GM20000 (cell line): ENCODE measurements at regions not wholly inside any gene's neighbourhood (a gene's known extent, or its start where the extent isn't known, plus 50 kb on each side); places are given as distances from the start of the nearest gene placed in this dataset.

ENCODE experiments used
- DNase-seq: peaks from one replicate; pipeline ENCODE4 v3.0.0; 2012; ENCODE audit warnings: low spot score
- TF ChIP-seq, protein P1 (sequence below): IDR thresholded peaks from 2 replicates; pipeline ENCODE4 v1.5.1; 2012; ENCODE audit warnings: mild to moderate bottlenecking, control low read depth; ENCODE audit errors: extremely low read depth, missing control alignments

DNA sequence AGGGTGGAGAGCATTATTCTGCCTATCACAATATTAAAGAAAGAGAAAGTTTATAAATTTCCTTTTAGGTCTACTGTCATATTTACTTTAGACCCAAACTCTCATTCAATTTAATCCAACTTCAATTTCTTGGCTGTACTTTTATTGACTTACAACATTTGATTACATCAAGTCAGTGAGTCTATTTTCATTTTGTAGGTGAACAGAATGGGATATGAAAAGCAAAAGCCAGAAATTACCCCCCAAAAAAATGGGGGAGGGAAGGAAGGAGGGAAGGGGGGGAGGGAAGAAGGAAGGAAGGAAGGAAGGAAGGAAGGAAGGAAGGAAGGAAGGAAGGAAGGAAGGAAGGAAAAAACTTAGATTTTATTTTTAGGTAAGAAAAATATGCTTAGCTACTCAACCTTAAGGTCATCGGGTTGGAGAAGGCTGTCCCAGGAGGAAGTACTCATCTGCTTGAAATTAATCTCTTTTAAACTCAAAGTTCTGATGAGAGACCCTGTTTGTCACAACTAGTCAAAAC, 320.1 kb upstream of the ATP11B start:
- no peak for DNase-seq
- TF ChIP-seq, protein P1, sequence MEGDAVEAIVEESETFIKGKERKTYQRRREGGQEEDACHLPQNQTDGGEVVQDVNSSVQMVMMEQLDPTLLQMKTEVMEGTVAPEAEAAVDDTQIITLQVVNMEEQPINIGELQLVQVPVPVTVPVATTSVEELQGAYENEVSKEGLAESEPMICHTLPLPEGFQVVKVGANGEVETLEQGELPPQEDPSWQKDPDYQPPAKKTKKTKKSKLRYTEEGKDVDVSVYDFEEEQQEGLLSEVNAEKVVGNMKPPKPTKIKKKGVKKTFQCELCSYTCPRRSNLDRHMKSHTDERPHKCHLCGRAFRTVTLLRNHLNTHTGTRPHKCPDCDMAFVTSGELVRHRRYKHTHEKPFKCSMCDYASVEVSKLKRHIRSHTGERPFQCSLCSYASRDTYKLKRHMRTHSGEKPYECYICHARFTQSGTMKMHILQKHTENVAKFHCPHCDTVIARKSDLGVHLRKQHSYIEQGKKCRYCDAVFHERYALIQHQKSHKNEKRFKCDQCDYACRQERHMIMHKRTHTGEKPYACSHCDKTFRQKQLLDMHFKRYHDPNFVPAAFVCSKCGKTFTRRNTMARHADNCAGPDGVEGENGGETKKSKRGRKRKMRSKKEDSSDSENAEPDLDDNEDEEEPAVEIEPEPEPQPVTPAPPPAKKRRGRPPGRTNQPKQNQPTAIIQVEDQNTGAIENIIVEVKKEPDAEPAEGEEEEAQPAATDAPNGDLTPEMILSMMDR: no peak

DNA sequence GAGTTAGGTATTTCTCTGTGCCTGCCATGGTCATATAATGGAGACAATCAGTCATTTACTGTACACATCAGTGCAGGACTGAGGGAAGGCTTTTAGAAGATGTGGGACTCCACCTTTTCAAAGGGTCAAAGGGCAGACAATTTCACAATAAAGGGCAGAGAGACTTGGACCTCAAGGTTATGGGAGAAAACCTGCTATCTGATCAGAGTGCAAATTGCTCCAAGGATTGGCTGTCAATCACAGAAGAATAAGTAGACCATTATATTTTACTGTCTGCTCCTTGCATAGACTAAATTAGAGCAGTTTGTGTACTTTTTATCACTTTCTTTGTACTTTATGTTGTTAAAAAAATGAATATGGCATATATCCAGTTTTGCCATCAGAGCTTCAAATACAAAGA, 314.9 kb upstream of the ATP11B start:
- DNase-seq: no peak

DNA sequence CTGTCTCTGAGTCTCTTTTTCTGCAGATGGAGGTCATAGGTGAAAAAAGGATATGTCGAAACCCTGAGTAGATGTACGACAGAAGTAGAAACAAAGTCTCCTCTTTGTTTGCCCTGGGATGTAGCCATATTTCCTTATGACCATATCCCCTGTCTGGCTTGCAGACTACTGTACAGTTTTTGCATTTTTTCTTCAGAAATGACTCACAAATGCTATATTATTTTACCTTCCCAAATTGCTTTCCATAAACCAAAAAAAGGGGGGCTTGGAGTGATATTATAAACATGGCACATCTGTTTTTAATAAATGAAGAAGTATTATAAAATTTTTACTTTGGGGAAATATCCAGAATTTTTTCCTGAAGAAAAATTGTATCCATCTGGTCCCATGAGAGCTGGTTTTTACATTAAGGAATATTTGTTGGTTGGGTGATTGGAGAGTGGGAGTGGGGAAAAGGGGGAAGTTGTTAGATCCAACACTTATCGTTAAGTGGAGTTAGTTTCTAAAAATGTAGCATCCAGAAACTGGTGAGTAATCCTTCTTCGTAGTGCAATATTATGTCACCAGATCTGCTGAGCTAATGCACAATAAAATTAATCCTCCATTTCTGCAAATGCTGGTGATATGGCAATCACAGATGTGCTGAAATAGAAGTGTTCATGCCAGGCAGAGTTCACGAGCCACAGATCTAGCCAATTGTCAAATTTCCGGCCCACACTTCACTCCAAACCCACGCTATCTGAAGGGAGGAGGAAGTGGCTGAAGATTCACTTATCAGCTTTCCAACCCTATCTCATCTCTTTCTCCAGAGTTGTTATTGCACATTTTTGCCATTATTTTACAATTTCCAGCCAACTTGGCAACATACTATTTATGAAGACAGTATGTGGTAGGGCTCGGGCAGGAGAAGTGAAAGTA, 313.6 kb upstream of the ATP11B start:
- TF ChIP-seq, protein P1: no peak
- no peak for DNase-seq

More for the DNA sequence above, 314.9 kb upstream of the ATP11B start:
- TF ChIP-seq, protein P1: no peak

DNA sequence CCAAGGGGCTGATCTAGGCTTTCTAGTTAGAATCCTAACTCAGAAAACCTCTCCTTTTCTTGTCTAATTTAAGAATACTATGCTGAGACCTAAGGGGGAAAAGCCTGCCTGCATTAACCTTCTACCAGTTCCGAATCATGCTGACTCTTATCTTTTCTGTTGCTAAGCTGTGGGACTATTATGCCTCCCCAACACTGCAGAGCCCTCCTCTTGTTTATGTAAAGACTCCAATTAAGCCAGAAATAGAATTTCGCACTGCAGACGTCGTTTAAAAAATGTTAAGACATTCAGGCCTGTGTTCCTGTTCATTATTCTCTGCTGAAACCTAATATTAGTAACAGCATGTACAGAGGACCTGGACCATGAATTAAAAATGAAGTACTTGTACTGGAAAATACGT, 310.6 kb upstream of the ATP11B start:
- TF ChIP-seq, protein P1: no peak
- DNase-seq: no peak

DNA sequence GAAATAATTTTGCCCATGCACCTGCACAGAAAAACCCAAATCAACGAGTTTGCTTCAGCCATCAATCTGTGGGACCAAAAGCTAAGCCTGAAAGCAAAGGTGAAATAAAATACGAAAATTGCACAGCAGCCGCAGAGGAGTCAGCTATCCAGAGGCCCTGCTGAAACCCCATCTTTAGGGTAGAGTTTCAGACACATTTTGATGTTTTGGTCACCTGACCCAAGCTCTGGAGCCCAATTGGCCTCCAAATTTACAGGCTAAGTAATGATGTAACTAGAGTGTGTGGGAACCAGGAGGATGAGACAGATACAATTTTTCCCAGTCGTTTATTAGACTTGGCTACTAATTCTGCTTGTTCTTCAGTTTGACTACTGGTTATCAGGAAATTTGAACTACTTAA, 308.6 kb upstream of the ATP11B start:
- TF ChIP-seq, protein P1: no peak
- no peak for DNase-seq

DNA sequence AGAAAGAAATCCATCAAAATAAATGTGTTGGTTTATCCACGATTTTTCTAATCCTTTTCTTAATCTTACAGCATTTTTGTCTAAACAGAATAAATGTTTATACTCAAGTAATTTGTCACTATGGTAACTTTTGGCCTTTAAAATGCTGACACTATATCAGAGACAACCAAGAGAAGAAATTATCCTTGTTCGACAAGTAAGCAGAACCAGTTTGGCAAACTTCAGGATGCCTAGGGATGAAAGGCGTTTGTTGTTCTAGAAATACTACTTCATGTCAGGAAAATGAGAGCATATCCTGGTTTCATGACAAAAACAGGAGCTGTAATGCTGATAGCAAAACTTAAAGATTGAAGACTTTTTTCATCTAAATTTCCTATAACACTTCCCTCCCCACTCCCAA, 308.0 kb upstream of the ATP11B start:
- no peak for DNase-seq
- TF ChIP-seq, protein P1: no peak

DNA sequence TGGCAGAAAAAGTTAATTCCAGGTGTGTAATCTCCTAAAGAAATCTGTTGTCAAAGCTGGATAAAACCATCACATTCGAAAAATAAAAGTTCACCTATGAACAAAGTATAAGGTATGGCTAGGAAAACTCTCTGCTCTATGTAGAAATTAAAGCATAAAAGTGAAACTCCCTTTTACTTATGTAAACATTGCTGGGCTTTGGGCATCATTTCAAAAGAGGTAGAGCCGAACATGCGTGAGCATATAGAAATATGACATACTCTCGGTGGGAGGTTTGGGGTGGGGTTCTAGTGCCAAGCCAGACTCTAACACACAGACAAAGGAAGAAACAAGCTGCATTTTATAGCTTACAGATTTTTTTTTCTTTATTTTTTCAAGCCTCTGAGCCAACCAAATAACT, 306.8 kb upstream of the ATP11B start:
- TF ChIP-seq, protein P1: no peak
- DNase-seq: no peak
